HG03066 (cell line): ENCODE measurements at regions not wholly inside any gene's neighbourhood (a gene's known extent, or its start where the extent isn't known, plus 50 kb on each side); places are given as distances from the start of the nearest gene placed in this dataset.

Experiments used
- ATAC-seq: cut with Tn5 transposase; IDR thresholded peaks from one replicate; pipeline ENCODE4 v1.9.1; 2021; ENCODE audit warnings: low read depth; ENCODE audit not compliant: unreplicated experiment

DNA sequence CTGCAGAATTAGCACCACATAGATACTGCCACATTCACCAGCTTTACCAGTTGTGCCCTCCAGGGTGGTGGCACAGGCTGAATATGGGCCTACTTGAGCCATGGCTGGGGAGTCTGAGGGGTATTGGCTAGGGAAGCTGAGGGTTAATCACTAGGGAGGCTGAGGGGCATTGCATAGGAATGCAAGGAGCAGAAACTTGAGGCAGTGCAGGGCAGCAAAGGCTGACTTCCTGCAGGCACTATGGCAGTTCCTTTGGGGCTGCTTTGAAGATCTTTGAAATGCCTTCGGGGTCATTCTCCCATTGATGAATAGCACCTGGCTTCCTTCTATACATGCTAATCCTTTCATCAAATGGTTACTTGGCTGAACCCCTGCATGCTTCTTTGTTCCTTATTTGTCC lies 171.5 kb downstream of the RCN1 start:
- no peak for ATAC-seq

DNA sequence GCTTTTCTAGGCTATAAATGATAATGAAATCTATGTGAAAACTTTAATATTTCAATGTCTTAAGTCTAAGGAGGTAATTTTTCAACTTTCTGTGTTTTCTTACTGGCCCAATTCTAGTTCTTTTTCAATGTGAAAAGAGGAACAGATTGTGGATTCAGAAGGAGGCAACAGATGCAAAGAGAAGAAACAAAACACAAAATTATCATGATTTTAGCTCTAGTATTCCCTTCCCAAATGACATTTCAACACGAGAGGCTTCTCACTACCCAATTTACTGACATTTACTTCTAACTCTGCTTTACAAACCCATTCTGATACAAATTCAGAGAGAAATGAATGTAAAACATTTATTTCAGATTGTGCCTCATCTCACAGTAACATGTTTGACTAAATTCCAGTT lies 169.4 kb downstream of the WT1 start:
- no peak for ATAC-seq

DNA sequence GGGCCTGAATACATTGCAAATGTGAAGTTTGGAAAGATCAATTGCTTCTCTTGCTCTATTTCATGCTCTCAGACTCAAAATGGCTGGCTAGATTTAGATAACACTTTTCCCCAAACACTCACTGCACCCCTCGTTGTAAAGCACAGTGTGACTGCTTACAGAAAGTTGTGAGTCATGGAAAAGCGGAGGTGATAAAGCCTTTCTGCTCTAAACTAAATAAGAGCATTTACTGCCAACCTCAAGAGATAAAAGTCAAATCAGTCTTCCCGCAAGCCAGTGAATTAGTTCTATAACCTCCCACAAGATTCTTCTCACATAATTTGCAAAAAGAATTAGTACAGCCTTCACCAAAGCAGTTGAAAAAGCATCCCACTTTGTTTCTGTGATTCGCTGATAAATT lies 168.7 kb downstream of the WT1 start:
- ATAC-seq = no peak

DNA sequence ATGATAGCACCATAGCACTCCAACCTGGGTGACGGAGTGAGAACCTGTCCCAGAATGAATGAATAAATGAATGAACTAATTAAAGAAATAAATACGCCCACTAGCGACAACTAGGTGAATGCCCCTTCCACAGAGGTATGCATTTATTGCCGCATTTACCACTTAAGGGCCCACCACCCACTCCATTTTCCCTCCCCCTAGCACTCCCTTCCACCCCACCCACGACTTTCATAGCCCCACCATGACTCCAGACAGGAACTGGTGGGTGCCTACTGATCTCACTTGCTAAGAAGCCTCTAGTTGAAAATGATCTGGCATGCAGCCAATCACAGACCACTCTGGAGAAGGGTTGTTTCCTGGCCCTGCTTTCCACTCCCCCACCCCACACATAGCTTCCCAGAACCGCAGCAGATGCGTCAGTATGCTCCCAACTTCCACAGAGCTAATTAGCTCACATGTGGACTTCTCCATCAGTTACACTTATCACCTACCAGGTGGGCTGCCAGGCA lies 167.6 kb downstream of the WT1 start:
- no peak for ATAC-seq

DNA sequence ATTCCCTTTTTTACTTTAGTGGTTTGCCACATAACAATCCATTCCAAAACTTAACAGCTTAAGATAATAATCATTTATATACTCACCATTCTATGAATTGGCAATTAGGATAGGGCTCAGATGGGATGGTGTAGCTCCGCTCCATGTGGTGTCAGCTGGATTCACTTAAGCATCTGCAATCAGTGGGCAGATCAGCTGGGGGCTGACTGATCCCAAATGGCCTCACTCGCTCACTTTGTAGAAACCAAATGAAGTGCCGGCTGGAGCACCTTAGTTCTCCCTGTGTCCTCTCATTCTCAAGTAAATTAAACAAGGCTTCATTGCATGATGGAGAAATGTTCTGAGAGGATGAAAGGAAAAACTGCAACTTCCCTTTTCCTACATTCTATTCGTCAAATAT lies 161.4 kb downstream of the WT1 start:
- no peak for ATAC-seq

DNA sequence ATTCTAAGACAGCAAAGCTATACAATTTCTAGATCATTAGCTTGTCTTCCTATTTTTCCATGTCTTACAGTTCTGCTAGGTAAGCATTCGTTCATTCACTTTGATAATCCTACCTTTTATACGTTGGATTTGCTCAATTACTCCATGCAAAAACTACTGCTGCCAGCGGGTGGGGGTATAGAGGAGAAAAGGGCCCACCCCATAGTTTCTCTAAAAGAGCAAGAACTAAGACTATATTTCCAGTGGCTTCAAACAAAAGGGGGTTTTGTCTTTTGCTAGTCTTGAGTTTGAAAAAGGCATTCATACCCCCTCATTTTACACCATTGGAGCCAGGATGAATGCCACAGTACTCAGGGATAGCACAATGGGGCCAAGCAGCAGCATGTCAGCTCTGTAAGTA lies 155.7 kb downstream of the WT1 start:
- ATAC-seq = no peak

DNA sequence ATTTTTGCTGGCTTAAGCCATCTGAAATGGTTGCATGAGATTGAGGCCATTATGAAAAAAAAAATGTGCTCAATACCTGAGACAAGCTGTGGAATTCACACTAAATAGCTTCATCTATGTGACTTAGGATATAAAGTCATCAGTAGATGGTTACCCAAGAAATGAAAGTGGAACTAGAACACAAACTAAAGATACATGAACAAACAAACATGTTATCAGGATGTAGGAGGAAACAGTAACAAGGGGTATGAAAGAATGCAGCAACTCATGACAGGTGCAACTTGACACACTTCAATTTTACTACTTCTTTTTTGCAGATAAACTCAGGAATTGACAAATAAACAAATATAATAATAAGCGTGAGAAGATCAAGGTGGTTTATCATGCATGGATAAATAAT lies 155.0 kb downstream of the WT1 start:
- no peak for ATAC-seq

DNA sequence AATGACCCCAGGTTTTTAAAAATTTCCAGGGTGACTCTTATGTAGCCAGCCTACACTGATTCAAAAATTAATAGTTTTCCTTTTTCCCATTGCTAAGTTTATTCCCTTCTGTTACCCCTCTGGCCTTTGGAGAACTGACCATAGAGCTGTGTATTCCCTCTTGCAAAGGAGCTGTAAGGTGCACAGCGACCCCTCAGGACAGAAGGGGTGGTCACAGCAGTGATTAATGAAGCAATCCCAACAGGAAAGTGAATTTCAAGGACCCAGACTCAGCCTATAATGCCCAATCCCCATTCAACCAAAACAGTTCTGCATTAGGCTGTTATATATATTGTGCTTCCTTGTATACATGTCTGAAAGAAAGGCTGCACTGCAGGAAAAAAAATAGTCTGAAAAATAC lies 147.1 kb downstream of the WT1 start:
- ATAC-seq = no peak

DNA sequence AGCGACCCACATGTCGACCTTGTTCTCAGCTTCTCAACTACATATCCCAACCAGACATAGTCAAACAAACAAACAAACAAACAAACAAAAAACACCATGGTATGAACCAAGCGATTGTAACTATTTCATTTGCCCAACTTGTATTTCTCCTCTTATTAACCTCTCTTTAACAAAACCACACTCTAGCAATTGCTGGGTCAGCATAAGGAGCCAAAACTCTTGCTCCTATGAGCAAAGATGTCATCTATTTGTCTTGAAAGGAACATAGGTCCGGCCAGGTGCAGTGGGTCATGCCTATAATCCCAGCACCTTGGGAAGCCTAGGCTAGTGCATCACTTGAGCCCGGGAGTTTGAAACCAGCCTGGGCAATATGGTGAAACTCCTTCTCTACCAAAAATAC lies 145.6 kb downstream of the WT1 start:
- no peak for ATAC-seq

DNA sequence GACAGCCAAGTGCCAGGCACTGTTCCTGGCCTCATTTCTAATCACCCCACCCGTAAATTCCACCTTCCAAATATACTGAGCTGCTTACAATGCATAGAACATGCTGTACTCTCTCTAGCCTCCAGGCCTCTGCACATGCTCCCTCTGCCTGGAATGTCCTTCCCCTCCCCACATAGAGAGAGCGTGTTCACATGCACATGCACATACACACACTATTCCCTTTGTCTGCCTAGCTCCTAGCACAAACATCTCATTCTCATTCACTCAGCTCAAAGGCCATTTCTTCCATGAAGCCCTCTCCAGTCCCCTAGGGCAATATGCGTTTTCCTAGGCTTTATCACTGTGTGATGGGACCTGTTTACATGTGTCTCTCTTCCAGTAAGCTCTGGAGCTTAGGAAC lies 144.6 kb downstream of the WT1 start:
- ATAC-seq = no peak

DNA sequence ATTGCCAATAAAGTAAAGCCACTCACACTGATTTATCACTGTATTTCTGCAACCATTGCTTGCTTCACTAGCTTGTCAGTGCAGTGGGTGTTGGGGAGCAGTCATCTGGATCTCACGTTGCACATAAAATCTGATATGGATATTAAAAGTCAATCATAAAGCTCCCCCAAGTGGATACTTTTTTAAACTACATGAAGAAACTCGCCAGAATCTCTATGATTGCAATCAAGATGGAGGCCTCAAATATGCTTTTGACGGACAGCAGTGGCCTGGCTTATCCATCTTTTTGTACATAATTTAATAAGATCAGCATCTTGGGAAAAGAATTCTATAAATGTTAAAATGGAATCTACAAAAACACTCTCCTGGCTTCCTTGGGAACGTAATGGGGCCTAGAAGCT lies 137.7 kb downstream of the WT1 start:
- no peak for ATAC-seq

DNA sequence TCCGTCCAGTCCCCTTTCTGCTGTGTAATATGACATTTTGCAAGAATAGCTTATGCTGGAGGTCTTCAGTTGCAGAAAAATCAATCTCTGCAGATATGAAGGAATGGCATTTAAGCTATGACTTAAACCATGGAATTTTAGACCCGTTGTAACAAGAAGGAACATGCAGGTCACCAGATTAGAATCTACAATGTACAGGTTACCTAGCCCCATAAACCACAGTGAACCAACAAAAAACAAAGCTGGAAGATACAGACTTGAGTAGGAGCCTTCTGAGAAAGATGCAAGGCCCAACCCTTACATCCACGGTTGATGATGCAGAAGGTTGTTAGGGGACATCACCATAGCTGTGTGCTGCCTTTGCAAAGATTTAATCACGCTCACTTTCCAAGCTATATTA lies 132.5 kb downstream of the WT1 start:
- ATAC-seq = no peak

DNA sequence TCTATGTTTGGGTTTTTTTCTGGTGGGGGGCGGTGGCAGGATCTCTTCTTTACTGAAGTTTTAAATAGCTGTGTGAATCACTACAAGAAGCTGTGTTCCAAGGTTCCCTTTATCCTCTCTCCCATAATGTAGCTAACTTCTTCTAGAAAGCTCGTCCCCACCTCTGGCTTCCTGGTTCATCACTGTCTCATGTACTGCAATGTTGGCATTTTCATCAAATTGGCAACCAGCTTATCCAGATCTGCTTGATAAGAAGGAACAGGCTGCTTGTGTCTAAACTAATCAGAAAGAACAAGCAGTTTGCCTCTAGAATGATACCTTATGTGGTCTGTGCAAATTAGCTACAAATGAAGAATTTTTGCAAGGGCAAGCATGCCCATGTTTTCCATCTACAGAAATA lies 130.8 kb downstream of the WT1 start:
- ATAC-seq = no peak

DNA sequence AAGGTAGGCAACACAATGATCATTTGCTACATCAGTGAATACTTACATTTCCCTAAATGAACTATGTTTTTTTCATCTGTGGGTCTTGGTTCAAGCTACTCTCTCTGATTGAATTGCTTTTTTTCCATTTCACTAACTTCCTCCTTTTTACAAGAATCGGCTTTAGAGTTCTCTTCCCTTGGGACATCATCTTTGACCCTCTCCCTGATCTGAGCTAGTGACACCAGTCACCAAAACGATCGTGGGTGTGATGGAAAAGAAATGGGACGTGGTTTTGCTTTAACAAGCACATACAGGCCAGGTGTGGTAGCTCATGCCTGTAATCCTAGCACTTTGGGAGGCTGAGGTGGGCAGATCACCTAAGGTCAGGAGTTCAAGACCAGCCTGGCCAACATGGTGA lies 129.9 kb downstream of the WT1 start:
- ATAC-seq = no peak

DNA sequence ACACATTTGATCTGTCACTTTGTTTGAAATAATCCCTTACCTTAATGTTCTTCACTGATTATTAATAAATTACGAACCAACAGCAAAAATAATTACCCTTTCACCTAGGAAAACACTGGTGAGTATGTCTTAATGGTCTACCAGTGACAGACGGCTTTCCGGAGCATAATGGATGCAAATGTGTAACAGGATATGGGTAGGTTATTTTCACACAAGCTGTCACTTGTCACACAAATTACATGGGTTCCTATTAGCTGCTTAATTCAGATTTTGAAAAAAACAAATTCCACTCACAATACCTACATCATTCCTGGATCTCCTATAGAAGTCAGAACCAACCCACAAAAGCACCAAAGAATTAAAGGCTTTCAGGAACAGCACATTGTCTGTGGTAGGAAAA lies 127.9 kb downstream of the WT1 start:
- no peak for ATAC-seq

DNA sequence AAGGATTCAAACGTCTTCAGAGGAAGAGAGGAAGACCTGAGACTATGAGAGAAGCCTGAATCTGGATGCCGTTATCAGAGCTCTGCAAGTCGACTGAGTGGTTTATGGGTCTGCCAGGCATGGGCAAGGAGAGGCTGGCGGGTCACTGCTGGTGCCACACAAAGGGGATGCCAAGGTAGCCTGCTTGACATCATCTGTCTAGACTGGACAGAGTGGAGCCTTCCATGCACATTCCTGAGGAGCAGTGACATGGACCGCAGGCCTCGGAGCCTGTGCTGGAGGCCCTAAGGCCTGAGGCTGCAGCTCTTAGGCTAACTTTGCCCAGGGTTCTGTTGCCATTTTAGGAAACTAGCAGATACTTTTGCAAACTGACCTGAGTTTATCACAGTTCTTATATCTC lies 127.4 kb downstream of the WT1 start:
- no peak for ATAC-seq

DNA sequence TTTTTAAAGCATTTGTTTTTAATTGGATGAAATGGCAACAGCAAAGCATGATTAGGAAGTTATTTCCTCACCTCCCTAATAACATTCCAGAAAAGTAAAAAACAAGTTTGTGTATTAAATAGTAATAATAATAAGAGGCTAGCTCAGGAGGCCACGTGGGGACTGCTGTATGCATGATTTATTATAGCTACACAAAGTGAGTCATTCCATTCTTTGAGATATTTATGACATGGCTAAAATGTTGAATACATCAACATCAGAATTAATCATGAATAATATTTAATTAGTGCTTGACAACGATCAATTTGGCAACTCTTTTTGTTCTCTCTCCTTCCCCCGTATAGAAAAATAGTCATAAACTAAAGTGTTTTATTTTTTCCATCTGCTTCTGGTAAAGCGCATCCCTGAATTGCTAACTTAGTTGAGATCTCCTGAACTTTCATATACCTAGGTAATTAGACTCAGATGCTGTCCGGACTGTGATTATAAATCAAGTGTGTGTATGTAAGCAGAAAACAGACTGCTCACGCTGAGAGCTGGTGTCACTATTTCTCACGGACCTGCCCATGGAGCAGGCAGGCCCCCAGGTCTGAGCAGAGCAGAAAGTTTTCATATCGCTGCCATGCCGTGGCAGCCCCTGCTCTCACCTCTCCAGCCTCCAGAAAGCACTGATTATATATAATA lies 125.7 kb downstream of the WT1 start:
- no peak for ATAC-seq

DNA sequence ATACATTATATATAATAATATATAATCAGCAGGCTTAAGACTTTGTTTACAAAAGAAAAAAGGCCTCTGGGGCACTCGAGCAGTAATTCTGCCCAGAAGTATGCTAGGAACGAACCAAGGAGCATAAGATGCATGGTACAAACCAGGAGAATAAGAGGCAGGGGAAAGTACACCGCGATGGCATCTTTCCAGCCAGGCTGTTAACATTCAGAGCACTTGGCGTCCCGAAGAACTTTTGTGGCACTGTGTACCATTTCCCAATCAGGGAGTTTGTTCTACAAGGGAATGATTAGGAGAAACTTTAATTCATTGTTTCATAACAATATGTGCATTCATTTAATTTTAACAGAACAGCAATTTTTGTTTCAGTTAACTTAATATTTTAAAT lies 125.1 kb downstream of the WT1 start:
- no peak for ATAC-seq

DNA sequence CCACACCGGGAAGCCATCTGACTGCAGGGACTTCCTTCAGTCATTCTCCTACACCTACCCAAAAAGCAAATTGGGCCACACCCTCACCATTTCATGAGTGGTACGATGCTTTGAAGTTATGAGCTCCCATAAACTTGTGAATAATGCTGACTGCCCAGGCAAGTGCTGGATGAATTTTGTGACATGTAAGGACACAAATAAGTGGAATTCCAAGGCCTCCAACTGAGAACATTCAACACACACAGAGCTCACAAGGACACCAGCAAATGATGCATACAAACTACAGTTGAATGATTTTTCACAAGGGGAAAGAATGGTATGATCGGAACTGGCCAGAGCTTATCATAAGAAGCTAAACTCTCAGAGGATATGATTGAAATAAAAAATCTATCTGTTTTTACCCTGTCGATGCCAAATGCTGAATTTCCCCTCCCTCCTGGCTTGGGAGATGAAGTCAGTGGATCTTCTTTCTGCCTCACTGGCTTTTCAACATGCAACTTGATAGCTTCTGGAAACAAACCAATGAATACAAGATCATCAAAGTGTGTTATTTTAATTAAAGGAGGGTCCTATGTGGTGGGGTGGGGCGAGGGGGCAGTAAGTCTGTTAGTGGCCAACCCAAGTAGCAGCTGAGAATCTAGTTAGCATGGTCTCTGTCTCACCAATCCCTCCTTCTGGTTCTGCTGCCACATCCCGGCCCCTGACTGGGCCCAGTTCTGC lies 123.8 kb downstream of the WT1 start:
- no peak for ATAC-seq

DNA sequence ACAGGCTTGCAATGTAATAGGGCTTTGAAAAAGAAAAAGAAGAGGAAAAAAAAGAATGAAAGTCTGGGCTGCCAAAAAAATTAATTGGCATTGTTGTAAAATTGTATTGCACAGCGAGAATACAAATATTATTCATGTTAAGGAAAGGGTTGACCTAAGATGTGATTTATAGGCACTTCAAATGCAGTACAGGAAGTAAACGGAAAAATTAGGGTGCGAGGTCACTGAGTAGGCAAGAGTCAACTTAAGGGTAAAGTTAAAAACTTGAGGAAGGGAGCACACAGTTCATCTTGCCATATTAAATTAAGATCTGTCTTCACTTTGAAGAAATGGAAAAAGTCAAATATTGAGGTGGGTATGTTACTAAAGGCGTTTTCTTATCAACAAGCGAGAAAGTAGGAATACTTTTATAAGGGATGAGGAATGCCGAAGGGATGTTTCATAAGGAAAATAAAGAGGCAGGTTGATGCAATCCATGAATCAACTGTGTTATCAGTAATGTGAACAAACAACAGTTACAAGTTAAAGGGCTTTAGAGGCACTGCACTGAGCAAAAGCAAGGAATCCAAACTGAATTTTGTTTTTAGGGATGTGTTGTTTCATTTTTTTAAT lies 123.0 kb downstream of the WT1 start:
- ATAC-seq = no peak

DNA sequence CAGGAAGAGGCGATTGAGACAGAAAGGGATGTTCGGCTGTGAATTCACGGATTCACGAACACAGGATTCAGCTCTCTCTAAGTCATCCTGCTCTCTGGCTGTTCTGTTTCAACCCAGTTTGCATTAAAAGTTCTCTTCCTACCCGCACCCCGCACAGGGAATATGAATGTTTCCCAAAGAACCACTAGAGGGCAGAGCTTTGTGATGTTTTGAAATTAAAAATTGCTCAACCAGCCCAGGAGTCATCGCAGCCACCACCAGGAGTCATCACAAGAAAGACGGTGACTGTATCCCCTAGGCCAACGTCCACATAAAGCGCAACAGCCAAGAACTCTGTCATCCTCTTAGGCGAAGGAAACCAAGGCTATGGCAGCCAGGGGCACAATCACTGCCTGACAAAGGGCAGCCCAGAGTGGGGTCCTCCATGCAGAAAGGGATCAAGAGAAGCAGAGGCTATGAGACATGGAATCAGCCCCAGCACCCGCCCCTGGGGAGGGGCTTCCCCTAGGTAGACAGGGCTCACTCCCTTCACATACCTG lies 122.4 kb downstream of the WT1 start:
- ATAC-seq = no peak

DNA sequence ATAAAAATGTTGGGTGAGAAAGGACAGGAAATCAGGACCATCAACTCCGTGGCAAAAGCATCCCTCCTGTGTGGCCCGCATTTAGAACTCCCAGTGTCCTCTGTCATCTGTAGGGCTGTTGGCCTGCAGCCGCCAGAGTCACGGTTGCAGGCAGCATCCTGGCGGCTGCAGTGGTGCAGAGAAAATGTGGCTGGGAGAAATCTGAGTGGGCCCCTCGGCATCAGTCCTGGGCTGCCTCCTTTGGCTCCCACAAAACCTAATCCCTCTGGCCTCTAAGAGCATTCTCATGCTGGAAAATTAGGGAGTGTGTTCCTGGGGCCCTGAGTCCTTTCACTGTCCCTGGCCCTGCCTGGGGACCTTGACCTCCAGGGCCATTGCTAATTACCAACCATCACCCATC lies 121.9 kb downstream of the WT1 start:
- no peak for ATAC-seq
